GM23248 (cell line): ENCODE measurements at regions not wholly inside any gene's neighbourhood (a gene's known extent, or its start where the extent isn't known, plus 50 kb on each side); places are given as distances from the start of the nearest gene placed in this dataset.

Experiments
- EZH2 ChIP-seq: fragments of 200-600 bp; sonication (generic); IDR thresholded peaks from 2 replicates; pipeline ENCODE4 v1.6.1; 2018; ENCODE audit warnings: antibody characterized with exemption, mild to moderate bottlenecking; ENCODE audit not compliant: insufficient read depth, poor library complexity, severe bottlenecking
- EZH2phosphoT487 ChIP-seq: fragments of 200-600 bp; sonication (generic); IDR thresholded peaks from 2 replicates; pipeline ENCODE4 v1.6.1; 2018; ENCODE audit warnings: antibody characterized with exemption, moderate library complexity, mild to moderate bottlenecking, low read depth; ENCODE audit not compliant: insufficient read depth

- TF ChIP-seq EZH2 (no peak), EZH2phosphoT487 (no peak)
Measured at GRCh38 chr17:53004902-53005301, 817.8 kb upstream of the KIF2B start.
